Neural progenitor cell (in vitro differentiated cells): ENCODE measurements at regions not wholly inside any gene's neighbourhood (a gene's known extent, or its start where the extent isn't known, plus 50 kb on each side); places are given as distances from the start of the nearest gene placed in this dataset.
A peak's percentile ranks its signal among the peaks of the same experiment; 100 is the strongest.

ENCODE experiments used
- DNase-seq: peaks from one replicate; pipeline ENCODE4 v3.0.0-alpha.2; 2016; ENCODE audit warnings: low spot score
- H2AFZ ChIP-seq: fragments of 200-600 bp; sonication (generic); replicated peaks from 2 replicates; pipeline ENCODE4 v1.6.1; 2016; ENCODE audit warnings: antibody characterized with exemption
- H3F3A ChIP-seq: fragments of 200-600 bp; sonication (generic); 2 replicates; pipeline ENCODE4 v1.6.1; 2016; ENCODE audit warnings: antibody characterized with exemption, low read depth
- H3K27ac ChIP-seq: fragments of 200-600 bp; sonication (generic); 2 replicates; pipeline ENCODE4 v1.5.1; 2016; ENCODE audit warnings: mild to moderate bottlenecking
- H3K27me3 ChIP-seq: fragments of 200-600 bp; sonication (generic); 2 replicates; pipeline ENCODE4 v1.6.1; 2016; ENCODE audit warnings: mild to moderate bottlenecking, moderate library complexity
- H3K36me3 ChIP-seq: fragments of 200-600 bp; sonication (generic); 2 replicates; pipeline ENCODE4 v1.5.1; 2016
- H3K4me1 ChIP-seq: fragments of 200-600 bp; sonication (generic); 2 replicates; pipeline ENCODE4 v1.6.1; 2016; ENCODE audit warnings: mixed run types
- H3K4me2 ChIP-seq: fragments of 200-600 bp; sonication (generic); 2 replicates; pipeline ENCODE4 v1.6.1; 2016
- H3K4me3 ChIP-seq: fragments of 200-600 bp; sonication (generic); 2 replicates; pipeline ENCODE4 v1.5.1; 2016
- H3K79me2 ChIP-seq: fragments of 200-600 bp; sonication (generic); 2 replicates; pipeline ENCODE4 v1.6.1; 2016; ENCODE audit warnings: low read depth
- H3K9ac ChIP-seq: fragments of 200-600 bp; sonication (generic); 2 replicates; pipeline ENCODE4 v1.6.1; 2016
- H3K9me3 ChIP-seq: fragments of 200-600 bp; sonication (generic); 2 replicates; pipeline ENCODE4 v1.5.1; 2016; ENCODE audit warnings: low read depth
- H4K20me1 ChIP-seq: fragments of 200-600 bp; sonication (generic); 2 replicates; pipeline ENCODE4 v1.6.1; 2016; ENCODE audit warnings: low read depth
- H3K27ac Mint-ChIP-seq: 3 replicates; pipeline ENCODE4 v1.8.0; 2021; ENCODE audit warnings: mixed read lengths
- H3K27me3 Mint-ChIP-seq: 2 replicates; pipeline ENCODE4 v1.8.0; 2022; ENCODE audit warnings: low read depth, mild to moderate bottlenecking, inconsistent platforms, moderate library complexity, mixed read lengths; ENCODE audit not compliant: insufficient read depth
- H3K36me3 Mint-ChIP-seq: 3 replicates; pipeline ENCODE4 v1.8.0; 2021; ENCODE audit warnings: mixed read lengths
- H3K4me1 Mint-ChIP-seq: 3 replicates; pipeline ENCODE4 v1.8.0; 2021; ENCODE audit warnings: mixed read lengths
- H3K4me3 Mint-ChIP-seq: 3 replicates; pipeline ENCODE4 v1.8.0; 2021; ENCODE audit warnings: mild to moderate bottlenecking, moderate library complexity, mixed read lengths
- H3K9me3 Mint-ChIP-seq: 3 replicates; pipeline ENCODE4 v1.8.0; 2020; ENCODE audit warnings: mixed read lengths
- CTCF ChIP-seq: fragments of 200-600 bp; sonication (generic); IDR thresholded peaks from 2 replicates; pipeline ENCODE4 v1.5.1; 2017; ENCODE audit warnings: antibody characterized with exemption, mild to moderate bottlenecking
- EZH2 ChIP-seq: fragments of 200-600 bp; sonication (generic); IDR thresholded peaks from 2 replicates; pipeline ENCODE4 v1.6.1; 2017; ENCODE audit warnings: antibody characterized with exemption, mild to moderate bottlenecking, moderate library complexity
- EZH2phosphoT487 ChIP-seq: fragments of 200-600 bp; sonication (generic); IDR thresholded peaks from 2 replicates; pipeline ENCODE4 v1.6.1; 2017; ENCODE audit warnings: antibody characterized with exemption

GRCh38 chr3:65149877-65150276 is 462.1 kb upstream of the ADAMTS9 start:
- H3K9ac ChIP-seq: no peak overlapping the region
- peaks cover 17% of the 10 kb centered on the region for H3K4me1 ChIP-seq
- no peak overlapping the region for H3K4me3 ChIP-seq
- no peak overlapping the region for H3K4me3 Mint-ChIP-seq
- H3K9me3 Mint-ChIP-seq: no peaks in the 10 kb centered on the region
- no peaks in the 10 kb centered on the region for H3K79me2 ChIP-seq
- peak overlapping the region; percentile 8 for H2AFZ ChIP-seq
- TF ChIP-seq CTCF (no peak), EZH2phosphoT487 (no peak)
- no peak overlapping the region for H3K4me2 ChIP-seq
- no peaks in the 10 kb centered on the region for H4K20me1 ChIP-seq
- H3K36me3 Mint-ChIP-seq: no peaks in the 10 kb centered on the region
- peaks cover 12% of the 10 kb centered on the region for H3K4me1 Mint-ChIP-seq
- no peaks in the 10 kb centered on the region for H3F3A ChIP-seq
- no peaks in the 10 kb centered on the region for H3K27me3 Mint-ChIP-seq
- H3K36me3 ChIP-seq: no peaks in the 10 kb centered on the region
- no peak overlapping the region for H3K27ac ChIP-seq
- H3K9me3 ChIP-seq: no peaks in the 10 kb centered on the region
- H3K27me3 ChIP-seq: no peaks in the 10 kb centered on the region
- no peak overlapping the region for H3K27ac Mint-ChIP-seq
- DNase-seq: no peak

- Histone ChIP-seq H3K4me3 (no peak overlapping the region), H4K20me1 (no peaks in the 10 kb centered on the region), H3K9ac (no peak overlapping the region), H3K27ac (no peak overlapping the region), H2AFZ (no peak overlapping the region), H3F3A (no peaks in the 10 kb centered on the region), H3K79me2 (no peaks in the 10 kb centered on the region), H3K4me1 (peaks cover 6% of the 10 kb centered on the region), H3K4me2 (no peak overlapping the region), H3K9me3 (no peaks in the 10 kb centered on the region), H3K36me3 (no peaks in the 10 kb centered on the region), H3K27me3 (no peaks in the 10 kb centered on the region)
- Mint-ChIP-seq H3K27ac (no peak overlapping the region), H3K4me1 (peaks cover 6% of the 10 kb centered on the region), H3K4me3 (no peak overlapping the region), H3K9me3 (no peaks in the 10 kb centered on the region), H3K27me3 (no peaks in the 10 kb centered on the region), H3K36me3 (no peaks in the 10 kb centered on the region)
- TF ChIP-seq CTCF: no peak
- TF ChIP-seq EZH2phosphoT487: no peak
- TF ChIP-seq EZH2: no peak
- DNase-seq: no peak
Observed at GRCh38 chr3:65148687-65149086, 460.9 kb upstream of the ADAMTS9 start.

- H3K27me3 ChIP-seq: no peaks in the 10 kb centered on the region
- H3K9me3 ChIP-seq: no peaks in the 10 kb centered on the region
- Mint-ChIP-seq H3K36me3 (no peaks in the 10 kb centered on the region), H3K9me3 (no peaks in the 10 kb centered on the region), H3K4me3 (no peak overlapping the region), H3K27me3 (no peaks in the 10 kb centered on the region), H3K4me1 (peaks cover 6% of the 10 kb centered on the region), H3K27ac (no peak overlapping the region)
- no peaks in the 10 kb centered on the region for H3K36me3 ChIP-seq
- no peak overlapping the region for H3K9ac ChIP-seq
- no peak overlapping the region for H3K4me3 ChIP-seq
- no peaks in the 10 kb centered on the region for H3F3A ChIP-seq
- no peak overlapping the region for H3K27ac ChIP-seq
- H4K20me1 ChIP-seq: no peaks in the 10 kb centered on the region
- DNase-seq: peak; percentile 3
- H2AFZ ChIP-seq: no peak overlapping the region
- no peak overlapping the region for H3K4me2 ChIP-seq
- TF ChIP-seq EZH2 (no peak), CTCF (no peak), EZH2phosphoT487 (no peak)
- H3K79me2 ChIP-seq: no peaks in the 10 kb centered on the region
- H3K4me1 ChIP-seq: peaks cover 14% of the 10 kb centered on the region
Observed at GRCh38 chr3:65146179-65146578, 458.4 kb upstream of the ADAMTS9 start.

- Histone ChIP-seq H3K79me2 (no peaks in the 10 kb centered on the region), H3K27me3 (no peaks in the 10 kb centered on the region), H3K27ac (no peak overlapping the region), H3K9me3 (no peaks in the 10 kb centered on the region), H4K20me1 (no peaks in the 10 kb centered on the region), H3K9ac (no peak overlapping the region), H2AFZ (no peak overlapping the region), H3F3A (no peaks in the 10 kb centered on the region), H3K4me2 (no peak overlapping the region), H3K4me3 (no peak overlapping the region), H3K36me3 (no peaks in the 10 kb centered on the region), H3K4me1 (peaks cover 14% of the 10 kb centered on the region)
- Mint-ChIP-seq H3K36me3 (no peaks in the 10 kb centered on the region), H3K4me1 (peaks cover 6% of the 10 kb centered on the region), H3K9me3 (no peaks in the 10 kb centered on the region), H3K27me3 (no peaks in the 10 kb centered on the region), H3K27ac (no peak overlapping the region), H3K4me3 (no peak overlapping the region)
- no peak for DNase-seq
- TF ChIP-seq EZH2: no peak
- TF ChIP-seq EZH2phosphoT487: no peak
- TF ChIP-seq CTCF: no peak
Observed at GRCh38 chr3:65145680-65146079, 457.9 kb upstream of the ADAMTS9 start.
